Hematopoietic multipotent progenitor cell (in vitro differentiated cells): ENCODE measurements at regions not wholly inside any gene's neighbourhood (a gene's known extent, or its start where the extent isn't known, plus 50 kb on each side); places are given as distances from the start of the nearest gene placed in this dataset.
"Not testable (repeated sequence)": the region's sequence is repeated elsewhere in the genome, so short reads cannot be mapped to it uniquely, and the experiment has no call there.

Experiments used
- DNase-seq, 3 donors: peaks; one replicate each; pipeline ENCODE4 v3.0.0-alpha.2; 2011 to 2015; ENCODE audit warnings: low read depth in 2 of 3, low spot score in 2 of 3

GRCh38 chr11:90756617-90757016 lies 533.8 kb upstream of the CHORDC1 start:
- DNase-seq: no peak

- no peak for DNase-seq
Observed at GRCh38 chr11:90753546-90753945, 530.7 kb upstream of the CHORDC1 start.

GRCh38 chr11:90747057-90747456 lies 524.2 kb upstream of the CHORDC1 start:
- no peak for DNase-seq

- no peak for DNase-seq
Observed at GRCh38 chr11:90744169-90744568, 521.3 kb upstream of the CHORDC1 start.

- no peak for DNase-seq
Observed at GRCh38 chr11:90738799-90739198, 516.0 kb upstream of the CHORDC1 start.

GRCh38 chr11:90737444-90738050 lies 514.7 kb upstream of the CHORDC1 start:
- DNase-seq: no peak

- DNase-seq: no peak
Observed at GRCh38 chr11:90732486-90732885, 509.6 kb upstream of the CHORDC1 start.

GRCh38 chr11:90723475-90723874 lies 500.6 kb upstream of the CHORDC1 start:
- no peak for DNase-seq

GRCh38 chr11:90722552-90723190 lies 499.8 kb upstream of the CHORDC1 start:
- DNase-seq: no peak

- DNase-seq: no peak
Observed at GRCh38 chr11:90717522-90717921, 494.7 kb upstream of the CHORDC1 start.

- DNase-seq: no peak
Observed at GRCh38 chr11:90705661-90706060, 482.8 kb upstream of the CHORDC1 start.

GRCh38 chr11:90704510-90704909 lies 481.7 kb upstream of the CHORDC1 start:
- no peak for DNase-seq

- DNase-seq: no peak
Observed at GRCh38 chr11:90701716-90702115, 478.9 kb upstream of the CHORDC1 start.

- no peak for DNase-seq
Observed at GRCh38 chr11:90700789-90701439, 478.1 kb upstream of the CHORDC1 start.

- DNase-seq: no peak
Observed at GRCh38 chr11:90699791-90700400, 477.0 kb upstream of the CHORDC1 start.

- no peak for DNase-seq
Observed at GRCh38 chr11:90698238-90698637, 475.4 kb upstream of the CHORDC1 start.

- DNase-seq: not testable (repeated sequence)
Observed at GRCh38 chr11:90675496-90675895, 452.6 kb upstream of the CHORDC1 start.

- DNase-seq: no peak
Observed at GRCh38 chr11:90669094-90669493, 446.2 kb upstream of the CHORDC1 start.

GRCh38 chr11:90668502-90668901 lies 445.7 kb upstream of the CHORDC1 start:
- DNase-seq: no peak

GRCh38 chr11:90661233-90661632 lies 438.4 kb upstream of the CHORDC1 start:
- DNase-seq: no peak

- no peak for DNase-seq
Observed at GRCh38 chr11:90656171-90656570, 433.3 kb upstream of the CHORDC1 start.

- DNase-seq: no peak
Observed at GRCh38 chr11:90650153-90650552, 427.3 kb upstream of the CHORDC1 start.
